Astrocyte of the cerebellum (primary cell): ENCODE measurements at regions not wholly inside any gene's neighbourhood (a gene's known extent, or its start where the extent isn't known, plus 50 kb on each side); places are given as distances from the start of the nearest gene placed in this dataset.

ENCODE experiments used
- DNase-seq: peaks from one replicate; pipeline ENCODE4 v3.0.0-alpha.2; 2011; ENCODE audit warnings: low read depth
- H3K4me3 ChIP-seq: 2 replicates; pipeline ENCODE4 v1.5.1; 2011; ENCODE audit warnings: mild to moderate bottlenecking, low read depth, low read length, moderate library complexity
- CTCF ChIP-seq: IDR thresholded peaks from 2 replicates; pipeline ENCODE4 v1.5.1; 2012; ENCODE audit warnings: low read length, low read depth, moderate library complexity, mild to moderate bottlenecking; ENCODE audit errors: missing control alignments
- in situ Hi-C: cut with HindIII; loops from 2 replicates; pipeline ENCODE4 v1.10.0; 2017; ENCODE audit warnings: low sequenced_read_pairs

GRCh38 chr7:17486835-17487234, 188.4 kb downstream of the AHR start:
- in situ Hi-C loops, result no loop called here
- H3K4me3 ChIP-seq, result no peak overlapping the region

GRCh38 chr7:17487343-17487742, 188.9 kb downstream of the AHR start:
- in situ Hi-C loops, result no loop called here
- no peak for TF ChIP-seq CTCF
- H3K4me3 ChIP-seq, result no peak overlapping the region
- no peak for DNase-seq

More at GRCh38 chr7:17486835-17487234, 188.4 kb downstream of the AHR start:
- TF ChIP-seq CTCF, result no peak
- DNase-seq, result no peak

- in situ Hi-C loops, result no loop called here
- TF ChIP-seq CTCF, result no peak
- H3K4me3 ChIP-seq, result no peak overlapping the region
- no peak for DNase-seq
Measured at GRCh38 chr7:17488829-17489228, 190.4 kb downstream of the AHR start.

- DNase-seq, result no peak
- TF ChIP-seq CTCF, result no peak
- no peak overlapping the region for H3K4me3 ChIP-seq
- in situ Hi-C loops, result no loop called here
Measured at GRCh38 chr7:17489961-17490360, 191.5 kb downstream of the AHR start.

GRCh38 chr7:17490825-17491224, 192.4 kb downstream of the AHR start:
- in situ Hi-C loops, result no loop called here
- no peak for TF ChIP-seq CTCF
- DNase-seq, result no peak
- H3K4me3 ChIP-seq, result no peak overlapping the region

GRCh38 chr7:17492437-17492836, 194.0 kb downstream of the AHR start:
- no peak overlapping the region for H3K4me3 ChIP-seq
- TF ChIP-seq CTCF, result no peak
- DNase-seq, result no peak
- in situ Hi-C loops, result no loop called here

GRCh38 chr7:17493446-17493845, 195.0 kb downstream of the AHR start:
- TF ChIP-seq CTCF, result no peak
- H3K4me3 ChIP-seq, result no peak overlapping the region
- DNase-seq, result no peak
- in situ Hi-C loops, result no loop called here
